Middle frontal gyrus (tissue), 1 donor: ENCODE measurements at regions not wholly inside any gene's neighbourhood (a gene's known extent, or its start where the extent isn't known, plus 50 kb on each side); places are given as distances from the start of the nearest gene placed in this dataset.

ENCODE experiments used
- DNase-seq: peaks from one replicate; pipeline ENCODE4 v3.0.0-alpha.2; 2015; ENCODE audit warnings: low spot score; ENCODE audit errors: extremely low spot score

DNA sequence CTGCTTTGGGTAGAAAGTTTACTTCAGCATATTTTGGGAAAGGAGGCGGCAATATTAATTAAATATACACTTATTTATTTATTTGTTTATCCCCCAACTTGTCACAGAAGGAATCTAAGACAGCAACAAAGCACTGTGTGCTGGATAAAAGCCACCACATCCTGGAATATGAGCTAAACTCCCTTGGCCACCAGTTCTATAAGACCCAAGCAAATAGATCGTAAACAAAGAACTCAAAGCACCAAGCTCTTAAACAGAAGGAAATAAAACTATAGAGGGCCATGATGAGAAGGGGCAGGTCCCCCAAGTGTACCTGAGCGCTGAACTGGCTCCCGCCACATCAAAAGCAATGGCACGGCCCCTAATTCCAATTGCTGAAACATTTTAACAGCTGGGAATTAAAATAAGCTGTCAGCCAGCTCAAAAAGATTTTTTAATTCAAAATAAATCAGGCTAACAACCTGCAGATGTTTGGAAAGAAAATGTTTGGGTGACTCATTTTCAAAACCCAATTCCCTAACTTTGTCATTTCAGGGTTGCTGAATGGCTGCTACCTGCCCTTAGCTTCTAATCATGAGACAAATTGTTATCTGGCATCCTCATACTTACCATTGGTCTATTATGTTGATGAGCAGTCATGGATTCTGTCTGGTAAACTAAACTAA, 127.1 kb downstream of the SLC30A10 start:
- DNase-seq, result no peak

DNA sequence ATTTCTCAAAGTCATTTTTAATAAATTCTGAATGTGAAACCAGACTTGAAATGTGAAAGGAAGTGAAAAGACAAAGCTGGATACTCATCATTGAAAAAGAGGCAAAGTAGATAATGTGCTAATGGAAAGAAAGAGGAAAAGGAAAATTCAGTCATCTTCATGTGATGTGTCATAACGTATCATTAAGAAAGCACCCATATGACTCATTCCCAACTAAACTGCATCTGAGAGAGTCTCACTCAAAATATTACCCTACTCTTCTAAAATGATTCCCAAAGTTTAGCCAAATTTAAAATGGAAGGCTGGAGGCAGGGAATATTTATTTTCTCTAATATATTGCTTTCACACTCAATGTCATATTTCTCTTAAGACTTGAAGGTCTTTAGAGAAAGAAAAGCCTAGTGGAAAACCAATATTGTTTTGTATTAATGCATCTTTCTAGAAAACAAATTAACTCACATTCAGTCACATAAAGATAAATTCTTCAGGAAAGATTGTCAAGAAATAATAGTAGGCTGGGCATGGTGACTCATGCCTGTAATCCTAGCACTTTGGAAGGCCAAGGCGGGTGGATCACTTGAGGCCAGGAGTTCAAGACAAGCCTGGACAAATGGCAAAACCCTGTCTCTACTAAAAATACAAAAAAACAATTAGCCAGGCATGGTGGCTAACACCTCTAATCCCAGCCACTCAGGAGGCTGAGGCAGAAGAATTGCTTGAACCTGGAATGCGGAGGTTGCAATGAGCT, 129.9 kb downstream of the SLC30A10 start:
- DNase-seq, result no peak

DNA sequence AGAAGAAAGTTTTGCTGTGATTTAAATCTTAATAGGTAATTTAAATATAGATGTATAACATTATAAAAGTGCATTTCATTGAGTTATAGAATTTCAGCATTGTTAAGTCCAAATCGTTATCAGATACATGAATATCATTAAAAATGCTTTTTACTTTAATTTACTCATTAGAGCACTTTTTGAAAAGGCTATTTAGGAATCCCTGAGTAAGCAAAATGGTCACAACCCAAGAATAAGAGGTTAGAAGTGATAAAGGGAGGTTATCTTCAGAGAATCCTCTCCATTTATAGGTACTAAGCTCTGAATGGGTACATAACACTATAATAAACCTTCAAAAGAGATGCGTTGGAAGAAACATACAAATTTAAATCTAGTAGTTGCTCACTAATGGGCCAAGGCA, 130.7 kb downstream of the SLC30A10 start:
- no peak for DNase-seq

DNA sequence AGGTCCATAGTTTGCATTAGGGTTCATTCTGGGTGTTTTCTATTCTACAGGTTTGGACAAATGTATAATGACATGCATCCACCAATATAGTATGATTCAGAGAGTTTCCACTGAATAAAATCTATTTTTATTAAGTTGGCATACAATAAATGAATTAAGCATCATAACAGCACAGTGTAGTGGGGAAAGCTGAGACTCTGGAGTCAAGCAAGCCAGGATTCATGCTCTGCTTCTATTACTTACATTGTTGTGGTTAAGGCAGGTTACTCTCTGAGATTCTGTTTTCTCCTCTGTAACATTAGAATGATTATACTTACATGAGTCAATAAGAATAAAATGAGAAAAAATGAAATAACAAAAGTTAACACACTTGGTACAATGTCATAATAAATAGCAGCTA, 131.3 kb downstream of the SLC30A10 start:
- no peak for DNase-seq

DNA sequence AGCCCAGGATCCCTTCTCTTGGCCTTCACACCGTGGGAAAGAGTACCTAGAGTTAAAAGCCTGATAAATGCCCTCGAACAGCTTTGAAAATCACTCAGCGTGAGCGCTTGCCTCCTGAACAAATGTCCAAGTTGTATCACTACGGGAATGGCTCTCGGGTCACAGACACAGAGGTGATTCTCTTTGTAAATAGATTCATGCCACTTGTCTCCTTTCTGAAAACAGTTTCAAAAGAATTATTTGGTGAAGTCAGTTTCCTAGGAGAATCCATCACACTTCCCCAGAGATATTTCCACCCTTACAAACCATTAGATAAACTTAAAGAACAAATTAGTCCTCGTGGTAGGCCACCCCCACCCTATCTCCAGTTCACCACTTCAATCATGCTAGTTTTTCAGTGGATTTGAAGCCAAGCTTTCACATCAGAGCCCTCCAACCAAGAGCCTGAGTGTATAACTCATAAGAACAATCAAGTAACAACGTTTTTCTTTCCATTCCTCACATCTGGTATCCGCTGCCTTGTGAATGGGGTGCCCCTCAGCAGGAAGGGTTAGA, 132.9 kb downstream of the SLC30A10 start:
- no peak for DNase-seq

DNA sequence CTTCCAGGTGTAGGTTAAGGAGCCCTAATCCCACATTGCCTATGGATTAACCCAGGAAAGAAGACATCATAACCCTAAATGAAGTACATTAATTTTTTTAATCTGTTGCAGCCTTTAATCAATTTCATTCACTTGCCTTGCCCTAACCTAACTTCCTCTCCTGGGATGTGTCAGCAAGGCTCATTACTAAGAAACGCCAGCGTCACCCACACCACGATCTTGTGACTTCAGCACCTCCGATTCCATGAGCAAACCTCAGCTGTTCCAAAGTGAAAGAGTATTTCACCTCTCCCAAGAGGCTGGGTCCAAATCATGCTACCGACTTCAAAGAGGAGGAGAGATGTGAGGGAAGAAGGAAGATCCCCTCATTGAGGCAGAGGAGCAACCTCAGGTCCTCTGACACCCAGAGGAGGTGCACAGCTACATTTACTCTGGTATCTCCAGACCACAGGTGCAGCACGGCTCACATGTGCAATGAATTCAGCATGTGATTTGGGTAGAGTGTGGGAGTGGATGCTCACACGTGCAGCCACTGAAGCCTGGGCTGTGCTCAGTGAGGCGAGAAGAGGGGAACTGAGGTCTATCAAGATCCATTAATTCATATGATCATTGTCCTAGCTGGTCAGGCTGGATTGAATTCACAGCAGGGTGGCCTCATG, 134.1 kb downstream of the SLC30A10 start:
- no peak for DNase-seq

DNA sequence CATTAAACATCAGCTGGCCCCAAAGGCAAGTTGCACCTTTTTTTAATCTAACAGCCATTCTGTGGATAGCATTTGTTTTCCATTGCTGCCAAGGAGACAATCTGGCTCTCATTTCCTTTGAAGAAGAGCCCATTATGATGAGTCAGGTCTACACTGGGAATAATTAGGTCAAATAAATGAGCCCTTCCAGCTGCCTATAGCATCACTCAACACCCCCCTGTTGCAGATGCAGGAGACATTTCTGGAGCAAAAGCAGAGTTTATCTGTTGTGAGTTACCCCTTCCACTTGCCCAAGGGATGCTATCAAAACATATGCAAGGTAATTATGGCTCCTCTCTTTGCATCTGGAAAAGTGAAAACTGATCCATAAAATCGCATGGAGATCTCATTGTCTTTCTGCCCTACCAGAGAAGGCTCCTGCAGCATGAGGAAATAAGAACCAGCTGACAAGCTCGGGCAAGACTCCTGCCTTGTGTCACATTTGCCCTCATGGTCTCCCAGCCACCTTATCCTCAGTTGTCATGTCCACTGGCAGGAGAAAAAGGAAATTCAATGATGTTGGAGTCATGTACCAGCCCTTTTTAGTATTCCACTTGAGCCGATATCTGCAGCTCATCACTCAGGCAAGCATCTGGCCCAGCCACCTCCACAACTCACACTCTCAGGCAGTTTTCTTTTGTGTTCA, 135.9 kb downstream of the SLC30A10 start:
- no peak for DNase-seq

DNA sequence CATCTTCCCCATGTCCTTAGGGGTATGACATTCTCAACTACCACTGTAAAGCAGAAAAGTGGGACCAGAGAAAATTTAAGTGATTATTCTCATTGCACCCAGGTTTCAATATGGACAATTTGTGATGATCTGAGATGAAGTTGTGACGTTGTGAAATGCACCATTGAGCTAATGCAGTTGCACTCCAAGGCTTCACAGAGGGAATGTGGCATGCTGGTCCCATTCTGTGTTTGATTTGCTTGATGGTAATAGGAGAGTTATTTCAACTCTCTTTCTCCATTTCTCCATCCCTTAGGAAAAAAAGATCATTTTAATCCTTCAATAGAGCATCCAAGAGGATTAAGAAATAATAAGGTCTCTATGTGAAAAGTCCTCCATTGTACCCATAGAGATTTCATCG, 136.6 kb downstream of the SLC30A10 start:
- DNase-seq, result no peak

DNA sequence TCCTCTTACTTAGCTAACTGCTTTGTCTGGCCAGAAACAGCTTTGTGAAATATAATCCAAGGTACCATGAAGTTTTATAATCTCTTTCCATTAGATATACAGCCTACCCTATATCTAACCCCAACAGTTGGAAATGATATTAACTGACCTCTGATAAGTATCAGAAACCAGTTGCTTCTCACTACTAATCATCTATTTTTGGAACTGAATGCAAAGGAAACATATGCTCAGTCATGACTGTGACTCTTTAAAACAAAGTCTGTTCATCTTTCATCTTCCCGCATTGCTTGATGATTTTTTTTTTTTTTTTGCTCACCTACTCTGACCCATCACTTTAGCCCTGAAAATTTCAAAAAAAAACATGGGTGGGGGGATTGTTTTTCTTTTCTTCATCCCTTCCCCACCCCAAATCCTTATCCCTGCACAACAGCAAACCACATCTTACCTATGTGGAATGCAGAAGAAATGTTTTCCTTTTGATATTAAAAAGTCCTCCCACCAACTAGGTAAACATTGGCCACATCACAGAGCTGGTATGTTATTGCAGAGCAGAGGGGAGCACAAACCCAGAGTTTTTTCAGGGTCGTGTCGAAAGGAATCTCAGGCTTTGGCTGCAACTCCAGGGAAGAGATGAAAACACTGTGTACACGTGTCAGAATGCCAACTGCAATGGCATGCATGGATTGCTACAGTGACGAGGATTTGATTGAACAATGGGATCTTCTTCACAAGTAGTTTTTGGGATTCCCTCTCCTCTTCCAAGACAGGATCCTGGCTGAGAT, 137.3 kb downstream of the SLC30A10 start:
- DNase-seq, result no peak

DNA sequence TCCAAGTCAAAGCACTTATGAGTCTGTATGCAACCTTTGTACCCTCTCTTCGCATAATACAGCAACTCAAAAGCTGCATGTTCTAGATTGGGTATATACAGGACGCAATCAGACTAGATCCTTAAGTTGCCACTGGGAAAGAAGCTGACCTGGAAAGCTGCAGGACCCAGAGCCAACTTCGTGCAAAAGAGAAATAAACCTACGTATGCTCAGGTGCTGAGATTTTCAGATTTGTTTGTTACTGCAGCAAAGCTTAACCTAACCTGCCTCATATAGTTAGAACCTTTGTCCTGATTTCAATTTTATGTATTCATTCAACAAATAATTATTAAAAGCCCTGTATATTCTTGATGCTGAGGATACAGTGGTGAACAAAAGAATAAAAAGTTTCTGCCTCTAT, 139.7 kb downstream of the SLC30A10 start:
- DNase-seq, result no peak

DNA sequence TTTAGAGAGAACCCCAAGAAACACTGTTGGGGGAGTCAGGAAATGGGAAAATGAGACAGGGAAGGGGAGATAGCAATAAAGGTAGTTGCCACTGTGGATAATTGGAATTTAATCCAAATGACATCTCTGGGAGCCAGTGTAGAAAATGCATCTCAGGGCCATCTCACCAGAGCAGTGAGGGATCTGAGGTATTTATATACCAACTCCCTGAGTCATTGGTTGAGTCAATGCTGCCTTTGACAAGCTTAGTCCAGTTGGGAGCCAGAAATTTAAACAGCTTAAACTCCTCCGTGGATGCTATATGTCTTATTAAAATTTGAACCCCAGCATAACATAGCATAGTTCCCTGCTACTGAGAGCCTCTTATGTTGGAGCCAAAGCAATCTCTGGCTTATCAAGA, 140.3 kb downstream of the SLC30A10 start:
- DNase-seq, result no peak

DNA sequence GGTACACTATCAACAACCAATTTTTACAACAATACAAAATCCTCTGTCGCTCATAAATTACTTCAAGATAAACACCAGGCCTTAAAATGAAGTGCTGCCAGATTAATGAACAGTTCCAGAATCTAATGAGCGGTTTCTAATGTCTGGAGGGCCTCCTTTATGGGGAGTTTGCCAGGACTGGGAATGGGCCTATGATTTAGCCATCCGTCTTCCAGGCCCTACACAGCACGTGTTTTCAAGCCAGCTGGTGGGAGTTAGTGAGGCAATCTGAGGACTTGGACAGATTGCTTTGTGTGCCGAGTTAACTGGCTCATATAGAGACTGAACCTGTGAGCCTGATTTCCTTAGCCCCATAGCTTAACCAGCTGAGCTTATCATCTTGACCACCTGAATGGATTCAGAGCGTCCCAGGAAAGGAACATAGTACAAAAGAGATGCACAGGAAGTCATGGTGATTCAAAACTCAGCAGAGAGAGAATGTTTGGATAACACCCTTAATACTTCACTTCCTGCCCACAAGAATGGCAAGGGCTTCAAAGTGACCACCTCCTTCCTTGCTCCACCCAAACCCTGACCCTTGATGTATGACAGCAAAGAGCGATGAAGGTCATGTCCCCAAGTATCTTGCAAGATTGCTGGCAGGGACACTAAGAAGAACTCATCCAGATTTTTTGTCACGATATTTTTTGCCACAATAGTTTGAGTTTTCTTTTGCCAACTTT, 143.5 kb downstream of the SLC30A10 start:
- no peak for DNase-seq

DNA sequence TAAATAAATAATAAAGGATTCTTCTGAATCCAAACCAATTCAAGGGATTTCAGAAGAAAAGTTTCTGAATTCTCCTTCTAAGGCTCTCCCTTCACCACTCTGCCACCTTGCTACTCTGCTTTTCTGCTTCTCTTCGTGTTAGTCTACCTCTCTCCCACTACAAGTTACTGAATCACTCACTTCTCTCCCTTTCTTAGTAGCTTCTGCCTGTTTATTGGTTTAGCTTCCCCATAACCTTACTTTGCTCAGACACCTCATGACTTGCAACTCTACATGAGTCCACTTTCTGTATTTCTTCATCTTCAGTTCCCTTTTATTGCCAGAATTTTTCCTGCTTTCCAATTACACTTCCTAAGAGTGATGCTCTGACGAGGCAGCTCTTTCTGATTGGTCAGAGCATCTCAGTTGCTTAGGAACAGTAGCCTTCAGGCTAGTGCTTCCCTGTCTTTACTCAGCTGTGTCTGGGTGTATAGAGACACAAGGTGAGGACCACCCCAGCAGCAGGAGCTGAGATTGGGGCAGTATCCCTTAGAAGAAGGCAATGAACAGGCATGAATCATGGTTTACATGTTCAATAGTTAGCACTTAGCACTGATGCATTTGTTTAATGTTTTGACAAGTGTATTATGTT, 144.6 kb downstream of the SLC30A10 start:
- no peak for DNase-seq

DNA sequence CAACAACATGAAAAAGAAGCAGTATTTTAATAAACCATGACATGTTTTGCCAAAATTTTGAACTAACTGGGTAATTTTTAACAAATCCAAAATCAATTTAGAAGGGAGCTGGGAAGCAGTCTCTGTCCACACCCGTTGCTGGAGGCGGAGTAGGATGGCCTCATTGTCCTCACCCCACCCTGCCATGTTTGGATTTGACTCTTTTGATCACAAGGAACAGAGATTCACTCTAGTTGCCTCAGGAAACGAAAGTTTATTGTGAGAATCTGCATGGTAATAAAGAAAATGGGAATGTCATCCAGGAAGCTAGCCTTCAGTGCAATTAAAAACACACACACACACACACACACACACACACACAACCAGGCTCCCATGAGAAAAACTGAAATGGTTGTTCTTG, 145.4 kb downstream of the SLC30A10 start:
- no peak for DNase-seq

DNA sequence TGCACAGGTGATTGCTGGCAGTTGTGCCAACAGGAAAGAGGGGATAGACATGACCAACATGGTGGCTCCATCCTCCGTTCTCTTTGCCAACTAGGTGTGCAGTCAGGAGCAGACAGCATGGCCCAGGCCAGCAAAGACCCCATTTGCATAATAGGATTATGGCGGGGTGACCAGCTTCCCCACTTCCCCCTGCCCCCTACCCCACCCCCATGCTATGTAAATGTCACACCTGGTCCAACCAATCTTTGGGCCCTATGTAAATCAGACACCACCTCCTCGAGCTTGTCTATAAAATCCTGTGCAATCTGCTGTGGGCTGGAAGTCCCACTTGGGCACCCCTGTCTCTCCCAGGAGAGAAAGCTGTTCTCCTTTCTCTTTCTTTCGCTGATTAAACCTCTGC, 146.0 kb downstream of the SLC30A10 start:
- no peak for DNase-seq

DNA sequence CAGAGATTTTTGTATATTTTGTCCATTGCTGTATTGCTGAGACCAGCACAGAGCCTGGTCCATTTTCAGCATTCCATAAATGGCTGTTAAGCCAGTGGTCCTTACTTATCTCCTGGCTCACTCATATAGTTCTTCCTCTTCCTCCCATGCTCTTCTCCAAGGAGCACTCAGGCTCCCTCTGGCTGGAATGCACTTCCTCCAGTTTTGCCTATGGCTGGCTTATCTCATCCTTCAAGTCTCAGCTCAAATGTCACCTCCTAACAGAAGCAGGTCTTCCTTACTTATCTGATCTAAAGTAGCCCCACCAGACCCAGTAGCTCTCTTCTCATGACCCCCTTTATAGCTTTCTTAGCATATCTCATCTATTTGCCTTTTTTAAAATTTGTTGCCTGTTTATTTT, 146.9 kb downstream of the SLC30A10 start:
- DNase-seq, result no peak

DNA sequence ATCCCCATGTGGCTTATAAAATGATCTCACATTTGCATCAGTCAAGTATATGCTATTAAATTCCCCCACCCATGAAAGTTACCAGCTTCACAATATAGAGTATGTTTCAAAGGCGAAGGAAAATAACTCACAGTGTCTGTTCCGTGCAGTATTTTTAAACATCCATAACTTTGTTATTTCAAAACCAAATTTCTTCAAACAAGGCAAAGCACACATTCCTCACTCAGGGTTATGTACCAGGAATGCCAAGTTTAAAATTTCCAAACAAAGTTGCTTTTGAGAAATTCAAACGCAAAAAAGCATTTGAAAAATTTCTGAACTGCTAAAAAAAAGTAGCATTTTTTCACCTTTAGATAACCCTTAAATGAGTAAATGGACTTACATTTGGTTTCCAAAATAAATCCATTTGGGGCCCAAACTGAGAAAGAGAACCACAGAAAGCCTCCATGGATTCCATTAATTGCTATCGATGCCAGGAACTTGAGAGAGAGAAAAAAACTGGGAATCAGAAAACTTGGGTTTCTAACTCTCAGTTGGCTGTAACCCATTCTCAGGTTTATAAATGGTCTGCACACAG, 149.5 kb downstream of the SLC30A10 start:
- DNase-seq, result no peak

DNA sequence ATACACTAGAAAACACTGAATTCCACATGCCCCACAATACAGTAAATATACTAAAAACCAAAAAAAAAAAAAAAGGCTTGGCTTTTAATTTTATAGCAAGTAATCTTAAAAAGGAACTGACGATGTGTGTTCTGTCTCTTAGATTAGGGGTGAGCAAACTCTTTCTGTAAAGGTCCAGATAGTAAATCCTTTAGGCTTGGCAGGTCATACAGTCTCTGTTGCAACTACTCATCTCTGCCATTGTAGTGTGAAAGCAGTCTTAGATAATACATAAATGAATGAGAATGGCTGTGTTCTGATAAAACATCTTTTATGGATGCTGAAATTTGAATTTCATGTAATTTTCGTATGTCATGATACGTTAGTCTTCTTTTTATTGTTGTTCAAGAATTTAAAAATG, 150.2 kb downstream of the SLC30A10 start:
- no peak for DNase-seq

DNA sequence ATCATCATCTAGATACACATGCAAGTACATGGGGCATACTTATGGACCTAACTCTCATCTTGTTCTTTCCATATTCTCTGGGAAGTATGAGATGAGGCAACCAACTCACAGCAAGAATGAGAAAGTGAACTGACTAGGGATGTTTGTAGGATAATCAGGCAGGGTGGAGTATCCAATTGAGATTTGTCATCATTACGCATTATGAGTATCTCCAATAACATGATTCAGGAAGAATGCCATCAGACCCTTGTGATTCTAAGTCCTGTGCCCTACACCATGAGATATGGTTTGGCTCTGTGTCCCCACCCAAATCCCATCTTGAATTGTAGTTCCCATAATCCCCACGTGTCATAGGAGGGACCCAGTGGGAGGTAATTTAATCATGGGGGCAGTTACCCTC, 154.0 kb downstream of the SLC30A10 start:
- no peak for DNase-seq

DNA sequence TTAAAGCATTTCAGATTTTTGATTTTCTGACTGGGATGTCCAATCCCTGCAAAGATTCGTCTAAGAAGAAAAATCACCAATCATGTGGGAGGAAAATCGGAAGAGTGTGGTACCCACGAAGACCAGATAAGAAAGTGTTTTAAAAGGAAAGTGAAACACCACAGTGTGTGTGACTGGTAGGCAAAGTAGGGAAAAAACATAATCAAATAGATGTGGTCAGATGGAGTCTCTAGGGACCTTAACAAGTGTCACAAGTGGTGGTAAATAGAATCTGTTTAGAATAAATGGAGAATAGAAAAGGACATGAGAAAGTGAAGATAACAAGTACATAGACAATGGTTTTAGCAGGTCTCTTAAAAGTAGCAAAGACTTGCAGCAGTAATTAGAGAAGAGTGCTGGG, 154.6 kb downstream of the SLC30A10 start:
- DNase-seq, result no peak
